Liver (tissue), 8 donors: ENCODE measurements at regions not wholly inside any gene's neighbourhood (a gene's known extent, or its start where the extent isn't known, plus 50 kb on each side); places are given as distances from the start of the nearest gene placed in this dataset.

Experiments
- DNase-seq: peaks from one replicate; pipeline ENCODE4 v3.0.0-alpha.2; 2017; ENCODE audit warnings: low spot score
- H3K27ac ChIP-seq, 2 donors: one replicate each; pipeline ENCODE4 v1.7.0; 2013; ENCODE audit warnings: inconsistent platforms in 2 of 2, low read length in 2 of 2, control low read depth in 1 of 2, low read depth in 1 of 2, mild to moderate bottlenecking in 1 of 2
- H3K27me3 ChIP-seq, 4 donors: one replicate each; pipeline versions ENCODE4 v1.6.1 to v1.7.0; 2013; ENCODE audit warnings: low read length in 3 of 4, inconsistent platforms in 1 of 4, mild to moderate bottlenecking in 1 of 4, moderate library complexity in 1 of 4; ENCODE audit not compliant: control insufficient read depth in 4 of 4, insufficient read depth in 4 of 4
- H3K36me3 ChIP-seq, 4 donors: one replicate each; pipeline versions ENCODE4 v1.6.1 to v1.7.0; 2013; ENCODE audit warnings: low read length in 3 of 4, mild to moderate bottlenecking in 3 of 4, low read depth in 1 of 4, moderate library complexity in 1 of 4; ENCODE audit not compliant: control insufficient read depth in 4 of 4, insufficient read depth in 3 of 4
- H3K4me1 ChIP-seq, 4 donors: one replicate each; pipeline versions ENCODE4 v1.6.1 to v1.7.0; 2013; ENCODE audit warnings: low read length in 3 of 4, mild to moderate bottlenecking in 3 of 4, moderate library complexity in 1 of 4; ENCODE audit not compliant: control insufficient read depth in 4 of 4, insufficient read depth in 4 of 4
- H3K4me3 ChIP-seq, 3 donors: one replicate each; pipeline versions ENCODE4 v1.6.1 to v1.7.0; 2013; ENCODE audit warnings: low read length in 3 of 3, control low read depth in 1 of 3, low read depth in 1 of 3, mild to moderate bottlenecking in 1 of 3
- H3K9ac ChIP-seq, 2 donors: one replicate each; pipeline ENCODE4 v1.7.0; 2013; ENCODE audit warnings: low read length in 2 of 2, mild to moderate bottlenecking in 2 of 2, moderate library complexity in 2 of 2, control low read depth in 1 of 2, low read depth in 1 of 2
- H3K9me3 ChIP-seq, 4 donors: one replicate each; pipeline versions ENCODE4 v1.6.1 to v1.7.0; 2013; ENCODE audit warnings: low read length in 3 of 4; ENCODE audit not compliant: control insufficient read depth in 4 of 4
- ATF3 ChIP-seq: IDR thresholded peaks from 2 replicates; pipeline ENCODE4 v1.6.1; 2016; ENCODE audit warnings: antibody characterized with exemption
- CTCF ChIP-seq: fragments of 150-350 bp; IDR thresholded peaks from 2 replicates; pipeline ENCODE4 v1.5.1; 2017; ENCODE audit warnings: improper control_type of control experiment, low read depth, low read length; ENCODE audit not compliant: missing input control
- EGR1 ChIP-seq, 2 donors: IDR thresholded peaks; 2 replicates each; pipeline ENCODE4 v1.6.1; 2016 to 2018; ENCODE audit warnings: antibody characterized with exemption in 2 of 2, low read depth in 2 of 2
- FOXA1 ChIP-seq: IDR thresholded peaks from 2 replicates; pipeline ENCODE4 v1.6.1; 2016; ENCODE audit warnings: antibody characterized with exemption
- FOXA2 ChIP-seq: IDR thresholded peaks from 2 replicates; pipeline ENCODE4 v1.6.1; 2016; ENCODE audit warnings: antibody characterized with exemption
- GABPA ChIP-seq, 2 donors: IDR thresholded peaks in 1 of 2; conservative IDR thresholded peaks in 1 of 2; 2 replicates each; pipeline ENCODE4 v1.6.1; 2016; ENCODE audit warnings: antibody characterized with exemption in 2 of 2, mild to moderate bottlenecking in 1 of 2, moderate library complexity in 1 of 2
- HNF4A ChIP-seq, 2 donors: conservative IDR thresholded peaks; 2 replicates each; pipeline ENCODE4 v1.6.1; 2016; ENCODE audit warnings: antibody characterized with exemption in 2 of 2, mild to moderate bottlenecking in 2 of 2
- JUND ChIP-seq, 2 donors: IDR thresholded peaks; 2 replicates each; pipeline ENCODE4 v1.6.1; 2016; ENCODE audit warnings: antibody characterized with exemption in 2 of 2
- MAX ChIP-seq: IDR thresholded peaks from 2 replicates; pipeline ENCODE4 v1.6.1; 2016; ENCODE audit warnings: antibody characterized with exemption
- NR2F2 ChIP-seq: IDR thresholded peaks from 2 replicates; pipeline ENCODE4 v1.6.1; 2016; ENCODE audit warnings: antibody characterized with exemption
- RAD21 ChIP-seq, 2 donors: IDR thresholded peaks; 2 replicates each; pipeline ENCODE4 v1.6.1; 2016; ENCODE audit warnings: antibody characterized with exemption in 2 of 2, mild to moderate bottlenecking in 2 of 2
- REST ChIP-seq: IDR thresholded peaks from 2 replicates; pipeline ENCODE4 v1.6.1; 2016; ENCODE audit warnings: antibody characterized with exemption, mild to moderate bottlenecking
- RXRA ChIP-seq, 2 donors: IDR thresholded peaks; 2 replicates each; pipeline ENCODE4 v1.6.1; 2017 to 2018; ENCODE audit warnings: antibody characterized with exemption in 2 of 2, mild to moderate bottlenecking in 1 of 2
- SP1 ChIP-seq: IDR thresholded peaks from 2 replicates; pipeline ENCODE4 v1.6.1; 2018; ENCODE audit warnings: antibody characterized with exemption, mild to moderate bottlenecking
- TAF1 ChIP-seq: conservative IDR thresholded peaks from 2 replicates; pipeline ENCODE4 v1.6.1; 2016; ENCODE audit warnings: antibody characterized with exemption, mild to moderate bottlenecking
- YY1 ChIP-seq: IDR thresholded peaks from 2 replicates; pipeline ENCODE4 v1.6.1; 2016; ENCODE audit warnings: antibody characterized with exemption, mild to moderate bottlenecking
- WGBS: extraction: QIAGEN DNeasy Blood & Tissue Kit; methylation state at CpG from one replicate; pipeline ENCODE4 v1.1.7; 2013; 5-methylcytosine and 5-hydroxymethylcytosine counted together
- donor health status: healthy.
- donor health status: healthy.
- donor health status: healthy.
- donor health status: healthy.
- donor health status: healthy.

- WGBS, result 64% methylated on average over 7 of the region's 7 CpGs
Observed at GRCh38 chr20:57879437-57879778, 169.6 kb upstream of the PMEPA1 start.

GRCh38 chr20:57878786-57879424 is 169.1 kb upstream of the PMEPA1 start:
- Histone ChIP-seq H3K4me3 (no peak overlapping the region), H3K9ac (no peak overlapping the region), H3K27me3 (peaks cover 0 to 11% (median 3%) of the 10 kb centered on the region in 4 donors), H3K4me1 (no peaks in the 10 kb centered on the region), H3K9me3 (no peaks in the 10 kb centered on the region), H3K27ac (no peak overlapping the region), H3K36me3 (no peaks in the 10 kb centered on the region)
- TF ChIP-seq MAX, result no peak
- no peak for TF ChIP-seq NR2F2
- no peak for TF ChIP-seq CTCF
- no peak for TF ChIP-seq SP1
- TF ChIP-seq RAD21 (IDR thresholded peaks at IDR 0.05), result no peak
- DNase-seq, result peak; percentile 17
- WGBS, result 82% methylated on average over 8 of the region's 8 CpGs

More at GRCh38 chr20:57879437-57879778, 169.6 kb upstream of the PMEPA1 start:
- Histone ChIP-seq H3K4me3 (no peak overlapping the region), H3K9me3 (no peaks in the 10 kb centered on the region), H3K9ac (no peak overlapping the region), H3K36me3 (no peaks in the 10 kb centered on the region), H3K27me3 (peaks cover 0 to 11% (median 3%) of the 10 kb centered on the region in 4 donors), H3K27ac (no peak overlapping the region), H3K4me1 (no peaks in the 10 kb centered on the region)
- TF ChIP-seq YY1 (no peak), MAX (no peak), EGR1 (IDR thresholded peaks at IDR 0.05; ENCODE audit: low read depth in 2 of 2) (no peak)
- no peak for DNase-seq

GRCh38 chr20:57877995-57878394 is 168.2 kb upstream of the PMEPA1 start:
- Histone ChIP-seq H3K27me3 (peaks cover 0 to 11% (median 3%) of the 10 kb centered on the region in 4 donors), H3K27ac (no peak overlapping the region), H3K4me3 (no peak overlapping the region), H3K4me1 (no peaks in the 10 kb centered on the region), H3K9ac (no peak overlapping the region), H3K9me3 (no peaks in the 10 kb centered on the region), H3K36me3 (no peaks in the 10 kb centered on the region)
- no peak for DNase-seq
- 71% methylated on average over 4 of the region's 4 CpGs for WGBS
- no peak for TF ChIP-seq SP1
- no peak for TF ChIP-seq TAF1
- no peak for TF ChIP-seq RXRA (IDR thresholded peaks at IDR 0.05)
- no peak for TF ChIP-seq GABPA (IDR thresholded peaks at IDR 0.05 in 1 of 2, conservative IDR thresholded peaks at IDR 0.05 in 1 of 2)
- TF ChIP-seq FOXA1, result no peak
- no peak for TF ChIP-seq NR2F2
- TF ChIP-seq HNF4A (conservative IDR thresholded peaks at IDR 0.05), result no peak
- no peak for TF ChIP-seq YY1
- no peak for TF ChIP-seq REST
- no peak for TF ChIP-seq EGR1 (IDR thresholded peaks at IDR 0.05; ENCODE audit: low read depth in 2 of 2)
- TF ChIP-seq MAX, result no peak
- no peak for TF ChIP-seq JUND (IDR thresholded peaks at IDR 0.05)
- no peak for TF ChIP-seq FOXA2
- no peak for TF ChIP-seq ATF3
- no peak for TF ChIP-seq CTCF
